BE2C (cell line): ENCODE measurements at regions not wholly inside any gene's neighbourhood (a gene's known extent, or its start where the extent isn't known, plus 50 kb on each side); places are given as distances from the start of the nearest gene placed in this dataset.
A peak's percentile ranks its signal among the peaks of the same experiment; 100 is the strongest.

Experiments used
- DNase-seq: peaks from one replicate; pipeline ENCODE4 v3.0.0-alpha.2; 2020
- H3K27me3 ChIP-seq: fragments of 250-450 bp; sonication (Bioruptor Pico); 2 replicates; pipeline ENCODE4 v1.5.1; 2020; ENCODE audit warnings: mild to moderate bottlenecking
- H3K36me3 ChIP-seq: fragments of 250-450 bp; sonication (Bioruptor Pico); 2 replicates; pipeline ENCODE4 v1.5.1; 2020; ENCODE audit warnings: mild to moderate bottlenecking
- H3K4me1 ChIP-seq: fragments of 250-450 bp; sonication (Bioruptor Pico); 2 replicates; pipeline ENCODE4 v1.5.1; 2020
- H3K4me3 ChIP-seq: 2 replicates; pipeline ENCODE4 v1.5.1; 2011; ENCODE audit warnings: low read depth, low read length
- H3K9me3 ChIP-seq: fragments of 250-450 bp; sonication (Bioruptor Pico); 2 replicates; pipeline ENCODE4 v1.5.1; 2020
- CTCF ChIP-seq: IDR thresholded peaks from 2 replicates; pipeline ENCODE4 v1.5.1; 2012; ENCODE audit warnings: mild to moderate bottlenecking, low read depth, low read length

GRCh38 chr5:174402222-174402812 is 322.1 kb upstream of the MSX2 start:
- no peaks in the 10 kb centered on the region for H3K27me3 ChIP-seq
- TF ChIP-seq CTCF, result peak; percentile 29
- H3K4me1 ChIP-seq, result peaks cover 5% of the 10 kb centered on the region; the same call in 1 of the 2 replicates
- H3K4me3 ChIP-seq, result no peak overlapping the region
- no peaks in the 10 kb centered on the region for H3K36me3 ChIP-seq
- no peaks in the 10 kb centered on the region for H3K9me3 ChIP-seq
- DNase-seq, result no peak

GRCh38 chr5:174404848-174405247 is 319.5 kb upstream of the MSX2 start:
- TF ChIP-seq CTCF, result no peak
- no peak for DNase-seq
- H3K27me3 ChIP-seq, result no peaks in the 10 kb centered on the region

GRCh38 chr5:174409070-174409469 is 315.3 kb upstream of the MSX2 start:
- no peaks in the 10 kb centered on the region for H3K36me3 ChIP-seq
- H3K4me1 ChIP-seq, result peaks cover 8% of the 10 kb centered on the region
- TF ChIP-seq CTCF, result peak; percentile 49
- no peak for DNase-seq
- no peak overlapping the region for H3K4me3 ChIP-seq
- H3K9me3 ChIP-seq, result no peaks in the 10 kb centered on the region
- H3K27me3 ChIP-seq, result no peaks in the 10 kb centered on the region

More at GRCh38 chr5:174404848-174405247, 319.5 kb upstream of the MSX2 start:
- H3K36me3 ChIP-seq, result no peaks in the 10 kb centered on the region
- H3K4me1 ChIP-seq, result peaks cover 5% of the 10 kb centered on the region; the same call in 1 of the 2 replicates
- H3K9me3 ChIP-seq, result no peaks in the 10 kb centered on the region
- H3K4me3 ChIP-seq, result no peak overlapping the region

- H3K36me3 ChIP-seq, result no peaks in the 10 kb centered on the region
- no peaks in the 10 kb centered on the region for H3K27me3 ChIP-seq
- peaks cover 10% of the 10 kb centered on the region for H3K4me1 ChIP-seq
- no peak for DNase-seq
- H3K4me3 ChIP-seq, result no peak overlapping the region
- no peak for TF ChIP-seq CTCF
- H3K9me3 ChIP-seq, result no peaks in the 10 kb centered on the region
Measured at GRCh38 chr5:174409971-174410370, 314.4 kb upstream of the MSX2 start.

- no peak overlapping the region; the same call in 1 of the 2 replicates for H3K4me3 ChIP-seq
- DNase-seq, result peak; percentile 32
- H3K9me3 ChIP-seq, result no peaks in the 10 kb centered on the region
- no peak for TF ChIP-seq CTCF
- H3K27me3 ChIP-seq, result no peaks in the 10 kb centered on the region
- H3K36me3 ChIP-seq, result no peaks in the 10 kb centered on the region
- H3K4me1 ChIP-seq, result peaks cover 10% of the 10 kb centered on the region
Measured at GRCh38 chr5:174410716-174411478, 313.5 kb upstream of the MSX2 start.

- no peak for DNase-seq
- Histone ChIP-seq H3K36me3 (no peaks in the 10 kb centered on the region), H3K4me3 (no peak overlapping the region), H3K27me3 (no peaks in the 10 kb centered on the region), H3K4me1 (peaks cover 10% of the 10 kb centered on the region), H3K9me3 (no peaks in the 10 kb centered on the region)
- no peak for TF ChIP-seq CTCF
Measured at GRCh38 chr5:174411479-174411819, 312.9 kb upstream of the MSX2 start.
